NCI-H748 treated with DMSO at 0.1 percent for 48 hours (cell line): ENCODE measurements at regions not wholly inside any gene's neighbourhood (a gene's known extent, or its start where the extent isn't known, plus 50 kb on each side); places are given as distances from the start of the nearest gene placed in this dataset.
"Not testable (repeated sequence)": the region's sequence is repeated elsewhere in the genome, so short reads cannot be mapped to it uniquely, and the experiment has no call there.

Experiments
- DNase-seq: peaks from one replicate; lab custom pipeline; 2025; lab: John Stamatoyannopoulos, UW

GRCh38 chr6:6978731-6979130, 129.0 kb upstream of the RREB1 start:
- no peak for DNase-seq

GRCh38 chr6:6980999-6981597, 126.7 kb upstream of the RREB1 start:
- no peak for DNase-seq

- no peak for DNase-seq
These were observed 126.0 kb upstream of the RREB1 start for GRCh38 chr6:6981681-6982322.

- no peak for DNase-seq
These were observed 125.1 kb upstream of the RREB1 start for GRCh38 chr6:6982663-6983062.

GRCh38 chr6:6984585-6985366, 123.0 kb upstream of the RREB1 start:
- DNase-seq, result no peak

GRCh38 chr6:6986344-6986743, 121.4 kb upstream of the RREB1 start:
- no peak for DNase-seq

- no peak for DNase-seq
These were observed 120.0 kb upstream of the RREB1 start for GRCh38 chr6:6987749-6988148.

- not testable (repeated sequence) for DNase-seq
These were observed 117.7 kb upstream of the RREB1 start for GRCh38 chr6:6990059-6990458.

- no peak for DNase-seq
These were observed 114.1 kb upstream of the RREB1 start for GRCh38 chr6:6993503-6994237.

GRCh38 chr6:6994796-6995195, 113.0 kb upstream of the RREB1 start:
- no peak for DNase-seq

- DNase-seq, result no peak
These were observed 112.4 kb upstream of the RREB1 start for GRCh38 chr6:6995328-6995727.

GRCh38 chr6:6996124-6996523, 111.6 kb upstream of the RREB1 start:
- no peak for DNase-seq

GRCh38 chr6:6997263-6998193, 110.2 kb upstream of the RREB1 start:
- no peak for DNase-seq

- DNase-seq, result no peak
These were observed 109.6 kb upstream of the RREB1 start for GRCh38 chr6:6998194-6998569.

GRCh38 chr6:7000825-7001777, 106.7 kb upstream of the RREB1 start:
- no peak for DNase-seq

GRCh38 chr6:7003041-7003440, 104.7 kb upstream of the RREB1 start:
- DNase-seq, result no peak

- DNase-seq, result no peak
These were observed 103.0 kb upstream of the RREB1 start for GRCh38 chr6:7004581-7005297.

GRCh38 chr6:7006515-7007191, 101.1 kb upstream of the RREB1 start:
- DNase-seq, result no peak

GRCh38 chr6:7008451-7008988, 99.2 kb upstream of the RREB1 start:
- no peak for DNase-seq
